Bronchial epithelial cell (primary cell): ENCODE measurements at regions not wholly inside any gene's neighbourhood (a gene's known extent, or its start where the extent isn't known, plus 50 kb on each side); places are given as distances from the start of the nearest gene placed in this dataset.

ENCODE experiments used
- DNase-seq: peaks from one replicate; pipeline ENCODE4 v3.0.0-alpha.2; 2010; ENCODE audit warnings: low read depth
- FAIRE-seq: peaks from 2 replicates; lab custom pipeline; 2011; peaks lifted over from hg19 to GRCh38; lab: Jason Lieb, UNC
- H3K27me3 ChIP-seq: 2 replicates; pipeline ENCODE4 v1.5.1; 2011; ENCODE audit warnings: low read length; ENCODE audit not compliant: control insufficient read depth, insufficient read depth
- H3K36me3 ChIP-seq: 2 replicates; pipeline ENCODE4 v1.5.1; 2011; ENCODE audit warnings: low read length; ENCODE audit not compliant: control insufficient read depth, insufficient read depth
- H3K4me3 ChIP-seq: 2 replicates; pipeline ENCODE4 v1.5.1; 2011; ENCODE audit warnings: mild to moderate bottlenecking, low read depth, low read length, control low read depth
- TF ChIP-seq, protein P1 (sequence below): IDR thresholded peaks from 2 replicates; pipeline ENCODE4 v1.5.1; 2011; ENCODE audit warnings: mild to moderate bottlenecking, moderate library complexity, low read length, control low read depth, inconsistent platforms; ENCODE audit not compliant: insufficient read depth, severe bottlenecking

DNA sequence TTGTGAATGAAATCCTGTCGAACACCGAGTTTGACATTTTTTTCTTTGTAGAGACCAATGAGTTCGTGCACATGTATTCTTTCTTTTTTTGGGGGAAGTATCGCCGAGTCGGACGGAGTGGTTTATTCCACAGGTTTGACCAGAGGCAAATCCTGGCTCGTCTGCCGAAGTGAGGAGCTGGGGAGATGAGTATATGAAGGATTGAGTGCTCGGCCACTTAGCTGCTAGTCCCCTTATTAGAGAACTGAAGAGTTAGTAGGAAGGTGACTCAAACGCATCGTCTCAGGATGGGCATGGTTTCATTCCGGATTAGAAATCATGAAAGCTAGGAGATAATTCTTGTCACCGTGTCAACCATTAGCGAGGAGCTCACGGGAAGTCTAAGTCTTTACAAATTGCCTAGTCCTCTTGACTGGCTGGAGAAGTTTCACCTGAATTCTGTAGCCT, 154.7 kb upstream of the GOLIM4 start:
- TF ChIP-seq, protein P1, sequence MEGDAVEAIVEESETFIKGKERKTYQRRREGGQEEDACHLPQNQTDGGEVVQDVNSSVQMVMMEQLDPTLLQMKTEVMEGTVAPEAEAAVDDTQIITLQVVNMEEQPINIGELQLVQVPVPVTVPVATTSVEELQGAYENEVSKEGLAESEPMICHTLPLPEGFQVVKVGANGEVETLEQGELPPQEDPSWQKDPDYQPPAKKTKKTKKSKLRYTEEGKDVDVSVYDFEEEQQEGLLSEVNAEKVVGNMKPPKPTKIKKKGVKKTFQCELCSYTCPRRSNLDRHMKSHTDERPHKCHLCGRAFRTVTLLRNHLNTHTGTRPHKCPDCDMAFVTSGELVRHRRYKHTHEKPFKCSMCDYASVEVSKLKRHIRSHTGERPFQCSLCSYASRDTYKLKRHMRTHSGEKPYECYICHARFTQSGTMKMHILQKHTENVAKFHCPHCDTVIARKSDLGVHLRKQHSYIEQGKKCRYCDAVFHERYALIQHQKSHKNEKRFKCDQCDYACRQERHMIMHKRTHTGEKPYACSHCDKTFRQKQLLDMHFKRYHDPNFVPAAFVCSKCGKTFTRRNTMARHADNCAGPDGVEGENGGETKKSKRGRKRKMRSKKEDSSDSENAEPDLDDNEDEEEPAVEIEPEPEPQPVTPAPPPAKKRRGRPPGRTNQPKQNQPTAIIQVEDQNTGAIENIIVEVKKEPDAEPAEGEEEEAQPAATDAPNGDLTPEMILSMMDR: no peak
- DNase-seq (peak; percentile 6), FAIRE-seq (no peak)
- H3K4me3 ChIP-seq: no peak overlapping the region
- peaks cover 4% of the 10 kb centered on the region for H3K27me3 ChIP-seq
- H3K36me3 ChIP-seq: no peaks in the 10 kb centered on the region

DNA sequence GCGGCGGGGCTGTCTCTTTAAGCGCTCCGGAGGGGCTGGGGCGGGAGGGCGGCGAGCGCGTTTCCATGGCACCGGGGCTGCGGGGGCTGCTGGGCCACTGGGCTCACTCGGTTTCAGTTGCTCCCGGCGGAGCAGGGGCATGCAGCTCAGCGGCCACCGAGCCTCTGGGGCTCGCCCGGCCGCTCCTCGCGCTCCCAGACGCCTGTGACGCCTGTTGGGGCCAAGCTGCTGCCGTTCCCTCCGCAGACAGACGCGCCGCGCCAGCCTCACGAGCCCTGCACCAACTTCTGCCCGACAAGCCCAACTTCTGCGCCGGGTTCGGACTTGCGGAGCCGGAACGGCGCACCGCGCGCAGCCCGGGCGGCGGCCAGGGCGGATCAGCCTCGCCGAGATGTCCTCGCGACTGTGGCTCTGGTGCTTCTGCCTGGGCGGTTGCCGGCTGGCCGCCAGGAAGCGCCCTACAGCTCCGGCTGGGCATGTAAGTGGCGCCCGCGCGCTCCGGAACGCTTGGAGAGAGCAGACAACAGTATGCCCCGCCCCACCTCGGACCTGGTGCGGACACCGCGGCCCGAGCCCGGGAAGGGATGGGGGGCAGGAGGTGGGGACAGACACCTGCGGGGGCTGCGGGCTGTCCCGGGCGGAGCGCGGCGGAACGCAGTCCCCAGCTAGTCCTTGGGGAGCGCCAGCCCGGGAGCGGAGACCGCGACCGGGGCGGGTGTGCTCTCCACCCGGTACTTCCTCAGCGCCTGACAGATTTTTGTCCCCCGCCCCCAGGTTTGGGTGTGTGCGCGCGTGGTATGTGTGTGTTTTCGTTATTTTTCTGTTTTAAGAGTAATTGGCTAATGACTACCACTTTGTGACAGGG, 154.1 kb upstream of the GOLIM4 start:
- peaks cover 4% of the 10 kb centered on the region for H3K27me3 ChIP-seq
- H3K4me3 ChIP-seq: peak overlapping the region; percentile 39
- H3K36me3 ChIP-seq: no peaks in the 10 kb centered on the region
- TF ChIP-seq, protein P1: peak; percentile 49
- DNase-seq: peak; percentile 50
- FAIRE-seq: no peak

DNA sequence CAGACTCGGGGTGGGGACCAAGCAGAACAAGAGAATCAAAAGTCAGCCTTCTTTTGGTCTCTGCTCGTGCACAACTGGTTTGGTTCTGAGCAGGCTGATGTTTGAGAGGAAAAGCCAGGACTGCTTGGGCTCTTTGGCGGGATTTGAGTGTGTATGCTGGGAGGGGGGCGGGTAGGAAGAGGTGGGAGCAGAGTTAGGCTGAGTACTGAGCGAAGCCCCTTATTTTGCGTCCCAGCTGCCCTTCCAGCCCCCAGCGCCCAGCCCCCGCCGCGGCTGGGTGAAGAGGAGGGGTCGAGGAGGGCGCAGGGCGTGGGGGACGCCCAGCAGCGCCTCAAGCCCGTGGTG, 153.5 kb upstream of the GOLIM4 start:
- DNase-seq (no peak), FAIRE-seq (no peak)
- H3K4me3 ChIP-seq: peak overlapping the region; percentile 39
- H3K27me3 ChIP-seq: peaks cover 4% of the 10 kb centered on the region
- TF ChIP-seq, protein P1: no peak
- H3K36me3 ChIP-seq: no peaks in the 10 kb centered on the region

DNA sequence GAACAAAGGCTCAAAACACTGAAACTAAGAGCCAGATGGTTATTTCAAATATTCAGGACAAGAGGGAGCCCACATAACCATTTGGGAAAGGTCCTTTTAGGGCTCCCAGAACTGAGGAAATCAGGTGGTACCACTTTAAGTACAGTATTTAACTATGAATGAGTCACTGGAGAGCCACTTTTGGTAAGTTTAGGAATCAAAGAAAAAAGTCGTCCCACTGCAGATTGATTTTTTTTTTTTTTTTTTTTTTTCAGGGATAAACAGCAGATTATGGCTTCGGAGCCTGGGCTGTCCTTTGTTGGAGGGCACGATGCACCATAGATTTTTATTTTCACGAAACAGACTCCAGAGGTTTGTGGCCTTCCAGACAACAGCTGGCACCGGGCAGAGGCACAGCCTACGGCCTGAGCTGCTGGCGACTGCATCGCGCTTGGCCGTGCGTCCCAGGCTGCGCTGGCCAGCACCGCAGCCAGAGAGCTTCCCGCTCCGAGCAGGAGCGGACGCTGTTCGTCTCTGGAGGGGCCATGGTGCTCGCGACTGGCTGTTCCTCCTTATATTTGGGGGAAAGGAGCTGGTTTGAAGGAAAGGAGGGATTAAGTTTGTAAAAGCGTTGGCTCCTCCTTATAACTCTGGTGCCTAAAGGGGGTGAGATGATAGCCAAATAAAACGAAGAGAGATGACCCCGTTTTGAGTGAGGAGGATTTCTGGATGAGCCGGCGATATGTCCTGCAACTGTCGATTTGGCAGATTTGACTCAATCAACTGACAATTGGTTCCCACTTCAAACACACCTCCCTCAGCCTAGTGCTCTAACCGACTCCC, 152.9 kb upstream of the GOLIM4 start:
- DNase-seq (peak; percentile 12), FAIRE-seq (no peak)
- peaks cover 4% of the 10 kb centered on the region for H3K27me3 ChIP-seq
- TF ChIP-seq, protein P1: no peak
- peak overlapping the region; percentile 12 for H3K4me3 ChIP-seq
- H3K36me3 ChIP-seq: no peaks in the 10 kb centered on the region

DNA sequence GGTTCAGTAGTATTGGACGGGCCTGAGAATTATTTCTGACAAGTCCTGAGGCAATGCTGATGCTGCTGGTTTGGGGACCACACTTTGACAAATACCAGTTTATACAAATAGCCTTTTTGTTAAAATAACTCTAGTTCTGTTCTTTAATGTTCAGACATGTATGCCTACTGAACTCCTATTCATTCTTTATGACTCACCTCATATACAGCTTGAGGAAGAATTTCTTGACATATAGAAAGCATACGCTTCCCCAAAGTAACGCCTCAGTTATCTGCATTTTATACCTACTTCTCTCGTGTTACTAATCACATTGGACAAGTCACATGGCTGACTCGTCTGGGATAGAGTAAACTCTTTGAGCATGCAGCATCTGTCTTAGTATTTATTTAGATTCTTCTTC, 145.4 kb upstream of the GOLIM4 start:
- Histone ChIP-seq H3K36me3 (no peaks in the 10 kb centered on the region), H3K4me3 (no peak overlapping the region), H3K27me3 (peaks cover 4% of the 10 kb centered on the region)
- TF ChIP-seq, protein P1: no peak
- DNase-seq (peak; percentile 45), FAIRE-seq (no peak)
